Adrenal gland (tissue), 5 donors: ENCODE measurements at regions not wholly inside any gene's neighbourhood (a gene's known extent, or its start where the extent isn't known, plus 50 kb on each side); places are given as distances from the start of the nearest gene placed in this dataset.

Experiments
- CTCF ChIP-seq, 6 experiments: fragments of 450-650 bp in 4 of 6; fragments of 200-600 bp in 2 of 6; sonication (generic) in 1 of 6; IDR thresholded peaks; 1 replicate in 5 of 6; 2 replicates in 1 of 6; pipeline versions ENCODE4 v1.5.1 to v1.8.0; 2016 to 2021; ENCODE audit warnings: antibody characterized with exemption in 6 of 6, mild to moderate bottlenecking in 2 of 6, moderate library complexity in 1 of 6
- POLR2A ChIP-seq, 2 donors: fragments of 450-650 bp; IDR thresholded peaks; one replicate each; pipeline ENCODE4 v1.6.1; 2017; ENCODE audit warnings: antibody characterized with exemption in 2 of 2, mild to moderate bottlenecking in 2 of 2, moderate library complexity in 1 of 2
- donor health status: DM: no; HTN: no; CAD: no.

DNA sequence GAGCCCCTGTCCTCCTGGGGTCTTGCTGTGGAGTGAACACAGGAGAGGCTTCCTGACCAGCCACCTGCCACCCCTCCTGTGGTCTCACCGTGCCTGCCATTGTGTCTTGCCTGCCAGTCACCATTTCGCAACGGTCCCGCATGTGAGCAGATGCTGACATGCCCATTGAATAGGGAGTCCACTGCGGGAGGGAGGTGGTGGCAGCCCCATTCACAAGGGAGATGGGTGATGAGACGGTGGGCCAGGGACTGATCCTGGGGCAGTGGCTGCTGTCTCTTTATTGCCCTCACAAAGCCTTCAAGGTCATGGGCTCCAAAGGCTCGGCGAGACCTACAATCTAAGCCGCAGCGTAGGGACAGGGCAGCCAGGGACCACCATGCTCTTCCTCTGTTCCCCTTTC lies 76.0 kb upstream of the NPTX2 start:
- no peak for TF ChIP-seq CTCF (IDR thresholded peaks at IDR 0.05)
- TF ChIP-seq POLR2A (IDR thresholded peaks at IDR 0.05) = no peak
